CD4-positive, alpha-beta memory T cell (primary cell): ENCODE measurements at regions not wholly inside any gene's neighbourhood (a gene's known extent, or its start where the extent isn't known, plus 50 kb on each side); places are given as distances from the start of the nearest gene placed in this dataset.

Source experiments
- CTCF ChIA-PET: fragments of 350-600 bp; sonication (Branson Sonifier 250); formaldehyde crosslinking; loops from one replicate; lab custom pipeline; 2021; ENCODE audit warnings: inconsistent platforms; ENCODE audit not compliant: partially characterized antibody; lab: Charles Lee
- POLR2A ChIA-PET: fragments of 350-600 bp; sonication (Branson Sonifier 250); formaldehyde crosslinking; loops from one replicate; lab custom pipeline; 2021; ENCODE audit not compliant: partially characterized antibody; lab: Charles Lee
- DNase-seq, 5 donors: peaks; one replicate each; pipeline versions ENCODE4 v3.0.0 to v3.0.0-alpha.2; 2020 to 2022; ENCODE audit warnings: mixed read lengths in 1 of 5
- H3K27ac ChIP-seq: one replicate; pipeline ENCODE4 v1.7.0; 2013; ENCODE audit warnings: low read depth, low read length
- H3K27me3 ChIP-seq: 2 replicates; pipeline ENCODE4 v1.7.0; 2013; ENCODE audit warnings: mild to moderate bottlenecking, low read length, moderate library complexity; ENCODE audit not compliant: insufficient read depth
- H3K36me3 ChIP-seq: 2 replicates; pipeline ENCODE4 v1.7.0; 2013; ENCODE audit warnings: mild to moderate bottlenecking, low read length, moderate library complexity; ENCODE audit not compliant: insufficient read depth
- H3K4me1 ChIP-seq: 2 replicates; pipeline ENCODE4 v1.7.0; 2013; ENCODE audit warnings: mild to moderate bottlenecking, low read length, moderate library complexity; ENCODE audit not compliant: insufficient read depth
- H3K4me3 ChIP-seq, 2 donors: one replicate each; pipeline ENCODE4 v1.7.0; 2013; ENCODE audit warnings: low read length in 2 of 2, mild to moderate bottlenecking in 1 of 2
- H3K9me3 ChIP-seq, 2 donors: one replicate each; pipeline ENCODE4 v1.7.0; 2013; ENCODE audit warnings: low read length in 2 of 2, control low read depth in 1 of 2; ENCODE audit not compliant: control insufficient read depth in 1 of 2
- H3K27ac Mint-ChIP-seq, 7 donors: one replicate each; pipeline ENCODE4 v1.8.0; 2020 to 2021; ENCODE audit warnings: mixed read lengths in 7 of 7, mild to moderate bottlenecking in 6 of 7, inconsistent platforms in 3 of 7, moderate library complexity in 3 of 7
- H3K27me3 Mint-ChIP-seq, 2 donors: one replicate each; pipeline ENCODE4 v1.8.0; 2020 to 2021; ENCODE audit warnings: mixed read lengths in 2 of 2
- H3K36me3 Mint-ChIP-seq, 2 donors: one replicate each; pipeline ENCODE4 v1.8.0; 2020 to 2021; ENCODE audit warnings: mixed read lengths in 2 of 2, inconsistent platforms in 1 of 2, mild to moderate bottlenecking in 1 of 2
- H3K4me1 Mint-ChIP-seq, 4 donors: one replicate each; pipeline ENCODE4 v1.8.0; 2020 to 2021; ENCODE audit warnings: mixed read lengths in 4 of 4, mild to moderate bottlenecking in 1 of 4
- H3K4me3 Mint-ChIP-seq, 8 donors: one replicate each; pipeline ENCODE4 v1.8.0; 2020 to 2021; ENCODE audit warnings: mixed read lengths in 8 of 8, mild to moderate bottlenecking in 7 of 8, moderate library complexity in 6 of 8, inconsistent platforms in 3 of 8
- H3K9me3 Mint-ChIP-seq, 8 donors: one replicate each; pipeline ENCODE4 v1.8.0; 2020 to 2021; ENCODE audit warnings: mixed read lengths in 8 of 8, mild to moderate bottlenecking in 5 of 8, inconsistent platforms in 3 of 8, moderate library complexity in 1 of 8
- intact Hi-C: fragments of 100-400 bp; cut with micrococcal nuclease; formaldehyde crosslinking; loops from one replicate; pipeline ENCODE4 v1.15.1; 2023

GRCh38 chr21:16594191-16594590, 864.4 kb downstream of the USP25 start:
- H3K4me3 Mint-ChIP-seq: no peak overlapping the region
- no peaks in the 10 kb centered on the region for H3K9me3 ChIP-seq
- CTCF ChIA-PET: no interaction called here
- no peaks in the 10 kb centered on the region for H3K27me3 ChIP-seq
- POLR2A ChIA-PET: no interaction called here
- no peaks in the 10 kb centered on the region for H3K27me3 Mint-ChIP-seq
- H3K36me3 Mint-ChIP-seq: no peaks in the 10 kb centered on the region
- H3K27ac ChIP-seq: no peak overlapping the region
- no peak overlapping the region for H3K27ac Mint-ChIP-seq
- intact Hi-C loops: no loop called here
- no peak overlapping the region for H3K4me3 ChIP-seq
- no peak for DNase-seq
- H3K4me1 ChIP-seq: no peaks in the 10 kb centered on the region
- H3K4me1 Mint-ChIP-seq: no peaks in the 10 kb centered on the region
- H3K9me3 Mint-ChIP-seq: peaks cover 0 to 12% (median 4%) of the 10 kb centered on the region in 8 donors
- H3K36me3 ChIP-seq: no peaks in the 10 kb centered on the region

GRCh38 chr21:16596369-16596768, 866.6 kb downstream of the USP25 start:
- POLR2A ChIA-PET: no interaction called here
- CTCF ChIA-PET: no interaction called here
- no peaks in the 10 kb centered on the region for H3K9me3 ChIP-seq
- no peaks in the 10 kb centered on the region for H3K27me3 ChIP-seq
- no peak overlapping the region for H3K4me3 ChIP-seq
- Mint-ChIP-seq H3K9me3 (peaks cover 0 to 12% (median 7%) of the 10 kb centered on the region in 8 donors), H3K27me3 (no peaks in the 10 kb centered on the region), H3K4me3 (no peak overlapping the region), H3K27ac (no peak overlapping the region), H3K4me1 (no peaks in the 10 kb centered on the region), H3K36me3 (no peaks in the 10 kb centered on the region)
- H3K27ac ChIP-seq: no peak overlapping the region
- H3K4me1 ChIP-seq: no peaks in the 10 kb centered on the region
- intact Hi-C loops: no loop called here
- DNase-seq: no peak
- no peaks in the 10 kb centered on the region for H3K36me3 ChIP-seq

GRCh38 chr21:16597753-16598152, 868.0 kb downstream of the USP25 start:
- Mint-ChIP-seq H3K27me3 (no peaks in the 10 kb centered on the region), H3K27ac (no peak overlapping the region), H3K9me3 (peaks cover 0 to 11% (median 5%) of the 10 kb centered on the region in 8 donors), H3K36me3 (no peaks in the 10 kb centered on the region), H3K4me3 (no peak overlapping the region), H3K4me1 (no peaks in the 10 kb centered on the region)
- DNase-seq: no peak
- ChIA-PET POLR2A (no interaction called here), CTCF (no interaction called here)
- Histone ChIP-seq H3K27me3 (no peaks in the 10 kb centered on the region), H3K4me1 (no peaks in the 10 kb centered on the region), H3K9me3 (no peaks in the 10 kb centered on the region), H3K4me3 (no peak overlapping the region), H3K27ac (no peak overlapping the region), H3K36me3 (no peaks in the 10 kb centered on the region)
- intact Hi-C loops: no loop called here

GRCh38 chr21:16605597-16605996, 875.8 kb downstream of the USP25 start:
- Histone ChIP-seq H3K9me3 (no peaks in the 10 kb centered on the region), H3K4me1 (no peaks in the 10 kb centered on the region), H3K27ac (no peak overlapping the region), H3K36me3 (no peaks in the 10 kb centered on the region), H3K4me3 (no peak overlapping the region), H3K27me3 (no peaks in the 10 kb centered on the region)
- no peaks in the 10 kb centered on the region for H3K4me1 Mint-ChIP-seq
- ChIA-PET CTCF (no interaction called here), POLR2A (no interaction called here)
- H3K9me3 Mint-ChIP-seq: peaks cover 0 to 7% (median 3%) of the 10 kb centered on the region in 8 donors
- intact Hi-C loops: no loop called here
- no peaks in the 10 kb centered on the region for H3K36me3 Mint-ChIP-seq
- H3K27ac Mint-ChIP-seq: no peak overlapping the region
- no peak for DNase-seq
- no peak overlapping the region for H3K4me3 Mint-ChIP-seq
- H3K27me3 Mint-ChIP-seq: no peaks in the 10 kb centered on the region

GRCh38 chr21:16606271-16606670, 876.5 kb downstream of the USP25 start:
- DNase-seq: no peak
- H3K4me1 Mint-ChIP-seq: no peaks in the 10 kb centered on the region
- Histone ChIP-seq H3K27ac (no peak overlapping the region), H3K9me3 (no peaks in the 10 kb centered on the region), H3K36me3 (no peaks in the 10 kb centered on the region), H3K4me3 (no peak overlapping the region), H3K4me1 (no peaks in the 10 kb centered on the region), H3K27me3 (no peaks in the 10 kb centered on the region)
- peaks cover 0 to 7% (median 3%) of the 10 kb centered on the region in 8 donors for H3K9me3 Mint-ChIP-seq
- H3K27ac Mint-ChIP-seq: no peak overlapping the region
- POLR2A ChIA-PET: no interaction called here
- intact Hi-C loops: no loop called here
- H3K4me3 Mint-ChIP-seq: no peak overlapping the region
- H3K36me3 Mint-ChIP-seq: no peaks in the 10 kb centered on the region
- no peaks in the 10 kb centered on the region for H3K27me3 Mint-ChIP-seq
- CTCF ChIA-PET: no interaction called here

DNA sequence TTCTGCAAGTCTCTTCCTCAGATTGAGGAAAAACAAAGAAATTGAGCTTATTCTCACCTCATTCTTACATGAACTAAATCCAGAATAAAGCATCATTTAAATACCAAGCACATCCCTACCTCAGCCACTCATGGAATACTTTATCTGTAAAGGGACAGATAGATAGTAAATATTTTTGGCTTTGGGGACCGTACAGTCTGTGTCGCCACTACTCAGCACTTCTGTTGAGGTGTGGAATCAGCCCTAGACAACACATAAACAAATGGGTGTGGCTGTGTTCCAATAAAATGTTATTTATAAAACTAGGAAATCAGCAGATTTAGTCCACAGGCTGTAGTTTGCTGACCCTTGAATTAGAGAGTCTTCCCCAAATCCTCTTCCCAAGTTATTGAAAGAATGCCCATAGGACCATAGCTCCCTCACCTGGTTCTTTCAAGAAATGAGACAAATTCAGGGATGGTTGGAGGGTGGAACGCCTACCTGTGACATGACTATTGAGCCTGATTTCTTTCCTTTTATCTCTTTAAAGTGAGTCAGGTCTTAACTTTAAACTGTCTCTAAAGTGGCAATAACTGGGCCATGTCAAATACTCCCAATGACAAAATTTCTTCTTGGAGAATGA, 878.5 kb downstream of the USP25 start:
- intact Hi-C loops: no loop called here
- H3K4me3 Mint-ChIP-seq: no peak overlapping the region
- H3K27me3 Mint-ChIP-seq: no peaks in the 10 kb centered on the region
- H3K36me3 ChIP-seq: no peaks in the 10 kb centered on the region
- ChIA-PET POLR2A (no interaction called here), CTCF (no interaction called here)
- H3K27me3 ChIP-seq: no peaks in the 10 kb centered on the region
- no peak overlapping the region for H3K27ac Mint-ChIP-seq
- H3K9me3 ChIP-seq: no peaks in the 10 kb centered on the region
- no peaks in the 10 kb centered on the region for H3K4me1 ChIP-seq
- H3K27ac ChIP-seq: no peak overlapping the region
- DNase-seq: no peak
- no peaks in the 10 kb centered on the region for H3K36me3 Mint-ChIP-seq
- no peaks in the 10 kb centered on the region for H3K4me1 Mint-ChIP-seq
- peaks cover 0 to 7% (median 3%) of the 10 kb centered on the region in 8 donors for H3K9me3 Mint-ChIP-seq
- H3K4me3 ChIP-seq: no peak overlapping the region

DNA sequence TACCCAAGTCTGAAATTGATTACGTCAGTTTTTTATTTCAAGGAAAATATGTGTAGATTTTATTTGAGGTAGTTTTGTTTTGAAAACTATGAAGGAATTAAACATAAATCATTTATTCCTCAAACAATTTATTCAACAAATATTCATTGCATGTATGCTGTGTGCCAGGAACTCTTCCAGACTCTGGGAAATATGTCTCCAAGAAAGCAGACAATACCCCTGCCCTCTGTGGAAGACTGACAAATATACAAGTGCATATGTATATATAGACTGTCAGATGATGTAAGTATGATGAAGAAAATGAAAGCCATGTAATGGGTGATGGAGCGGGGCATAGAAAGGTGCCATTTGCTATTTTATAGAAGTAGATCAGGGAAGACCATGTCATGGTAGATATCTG, 889.5 kb downstream of the USP25 start:
- Mint-ChIP-seq H3K4me3 (no peak overlapping the region), H3K4me1 (no peaks in the 10 kb centered on the region), H3K9me3 (peaks cover 4 to 18% (median 10%) of the 10 kb centered on the region in 8 donors), H3K27ac (no peak overlapping the region), H3K27me3 (no peaks in the 10 kb centered on the region), H3K36me3 (no peaks in the 10 kb centered on the region)
- Histone ChIP-seq H3K27me3 (no peaks in the 10 kb centered on the region), H3K9me3 (peaks cover 0 to 4% of the 10 kb centered on the region in 2 donors), H3K36me3 (no peaks in the 10 kb centered on the region), H3K4me1 (no peaks in the 10 kb centered on the region), H3K27ac (no peak overlapping the region), H3K4me3 (no peak overlapping the region)
- no peak for DNase-seq
- intact Hi-C loops: no loop called here
- POLR2A ChIA-PET: no interaction called here
- CTCF ChIA-PET: no interaction called here
